HepG2 (cell line): ENCODE measurements at regions not wholly inside any gene's neighbourhood (a gene's known extent, or its start where the extent isn't known, plus 50 kb on each side); places are given as distances from the start of the nearest gene placed in this dataset.

Experiments
- ATAC-seq: fragments of 200-7000 bp; cut with Tn5 transposase; 3 replicates; pipeline ENCODE4 v1.9.1; 2020; ENCODE audit warnings: mild to moderate bottlenecking, moderate library complexity
- BruUV-seq: library from RNA; stranded (reverse); fragments of 400-500 nt; replicated peaks from 2 replicates; lab custom pipeline; 2021; lab: Mats Ljungman, UMichigan
- CTCF ChIA-PET: fragments of 300-600 bp; formaldehyde crosslinking; extraction: SDS; loops from one replicate; lab custom pipeline; 2021; ENCODE audit warnings: low total read pairs, inconsistent platforms, low intra/inter-chr PET ratio; lab: Yijun Ruan, JAX
- POLR2A ChIA-PET: fragments of 350-600 bp; sonication (Branson Sonifier 250); formaldehyde crosslinking; loops from one replicate; lab custom pipeline; 2020; ENCODE audit warnings: antibody characterized with exemption, inconsistent platforms; lab: Yijun Ruan, JAX
- DNase-seq: peaks from one replicate; pipeline ENCODE4 v3.0.0-alpha.2; 2015; ENCODE audit warnings: low spot score
- FAIRE-seq: peaks from 3 replicates; lab custom pipeline; 2011; peaks lifted over from hg19 to GRCh38; lab: Jason Lieb, UNC
- H2AFZ ChIP-seq: one replicate; pipeline ENCODE4 v1.6.1; 2011; ENCODE audit warnings: low read length, inconsistent platforms
- H3K27ac ChIP-seq: fragments of 300-600 bp; 3 replicates; pipeline ENCODE4 v1.8.0; 2011; ENCODE audit warnings: mixed run types, mild to moderate bottlenecking, mixed read lengths, low read length, inconsistent platforms; ENCODE audit not compliant: insufficient read depth; ENCODE audit errors: extremely low read length
- H3K27me3 ChIP-seq, 2 experiments: fragments of 200-600 bp in 1 of 2; 2 replicates in 1 of 2; 3 replicates in 1 of 2; pipeline versions ENCODE4 v1.6.0 to v1.8.0; 2011; ENCODE audit warnings: low read length in 2 of 2, mild to moderate bottlenecking in 2 of 2, moderate library complexity in 2 of 2, inconsistent platforms in 1 of 2; ENCODE audit not compliant: insufficient read depth in 2 of 2, control insufficient read depth in 1 of 2
- H3K36me3 ChIP-seq, 2 experiments: fragments of 200-600 bp in 1 of 2; replicated peaks in 1 of 2; 2 replicates in 1 of 2; 3 replicates in 1 of 2; pipeline versions ENCODE4 v1.5.1 to v1.8.0; 2011; ENCODE audit warnings: low read length in 2 of 2, inconsistent platforms in 1 of 2; ENCODE audit not compliant: insufficient read depth in 2 of 2, control insufficient read depth in 1 of 2
- H3K4me1 ChIP-seq: 2 replicates; pipeline ENCODE4 v1.5.1; 2012; ENCODE audit warnings: low read length, inconsistent platforms; ENCODE audit not compliant: insufficient read depth
- H3K4me2 ChIP-seq: 2 replicates; pipeline ENCODE4 v1.6.0; 2011; ENCODE audit warnings: low read depth, low read length, inconsistent platforms
- H3K4me3 ChIP-seq, 3 experiments: fragments of 200-600 bp in 1 of 3; sonication (generic), shearing (Covaris generic) in 1 of 3; replicated peaks in 1 of 3; 2 replicates each; pipeline ENCODE4 v1.5.1; 2011 to 2016; ENCODE audit warnings: low read length in 3 of 3, inconsistent platforms in 2 of 3, low read depth in 2 of 3, mild to moderate bottlenecking in 2 of 3, control low read depth in 1 of 3, mixed read lengths in 1 of 3; ENCODE audit not compliant: insufficient read depth in 1 of 3
- H3K79me2 ChIP-seq: one replicate; pipeline ENCODE4 v1.6.1; 2011; ENCODE audit warnings: low read length, inconsistent platforms; ENCODE audit not compliant: insufficient read depth
- H3K9ac ChIP-seq: 2 replicates; pipeline ENCODE4 v1.6.0; 2011; ENCODE audit warnings: mild to moderate bottlenecking, low read depth, low read length, inconsistent platforms; ENCODE audit not compliant: insufficient read depth
- H3K9me3 ChIP-seq: 2 replicates; pipeline ENCODE4 v1.5.1; 2012; ENCODE audit warnings: mild to moderate bottlenecking, low read length
- H4K20me1 ChIP-seq: 2 replicates; pipeline ENCODE4 v1.6.0; 2011; ENCODE audit warnings: inconsistent platforms, mild to moderate bottlenecking, low read length, moderate library complexity; ENCODE audit not compliant: insufficient read depth
- ATF7 ChIP-seq, 2 experiments: fragments of 450-650 bp in 1 of 2; sonication (generic) in 1 of 2; formaldehyde crosslinking in 1 of 2; IDR thresholded peaks; 2 replicates each; pipeline versions ENCODE4 v1.4.0 to v1.6.1; 2016 to 2020; ENCODE audit warnings: antibody characterized with exemption in 1 of 2, mild to moderate bottlenecking in 1 of 2, missing genetic modification reagents in 1 of 2
- CEBPB ChIP-seq: IDR thresholded peaks from 2 replicates; pipeline ENCODE4 v1.6.1; 2011; ENCODE audit warnings: low read depth, low read length, improper control_type of control experiment, borderline replicate concordance
- TFAP4 ChIP-seq: sonication (generic); IDR thresholded peaks from 2 replicates; pipeline ENCODE4 v1.6.1; 2016; ENCODE audit warnings: low read depth, borderline replicate concordance
- ZBTB46 ChIP-seq: sonication (generic); formaldehyde crosslinking; IDR thresholded peaks from 2 replicates; pipeline ENCODE4 v1.4.0; 2020; ENCODE audit warnings: mild to moderate bottlenecking, missing genetic modification reagents, borderline replicate concordance
- ZNF317 ChIP-seq: sonication (generic); formaldehyde crosslinking; IDR thresholded peaks from 2 replicates; pipeline ENCODE4 v1.5.0; 2020; ENCODE audit warnings: mild to moderate bottlenecking, missing genetic modification reagents
- WGBS: methylation state at CpG from one replicate; pipeline ENCODE4 v1.1.6; 2017; ENCODE audit warnings: low lambda C conversion rate; 5-methylcytosine and 5-hydroxymethylcytosine counted together
- in situ Hi-C: cut with HindIII; loops from 2 replicates; pipeline ENCODE4 v1.10.0; 2017; ENCODE audit warnings: low pct_unique_long_range_greater_than_20kb; ENCODE audit not compliant: extremely low pct_ligation_motif_present
- intact Hi-C: fragments of 100-400 bp; cut with micrococcal nuclease; formaldehyde crosslinking; loops from one replicate; pipeline ENCODE4 v1.10.0; 2022; ENCODE audit not compliant: unreplicated experiment

- in situ Hi-C loops: no loop called here
- ATAC-seq (no peak), DNase-seq (no peak), FAIRE-seq (no peak)
- no peak overlapping the region for H3K27ac ChIP-seq
- H3K27me3 ChIP-seq: no peaks in the 10 kb centered on the region
- no peaks in the 10 kb centered on the region for H3K4me1 ChIP-seq
- ChIA-PET POLR2A (no interaction called here), CTCF (no interaction called here)
- no peak overlapping the region for H3K9ac ChIP-seq
- BruUV-seq: no TSS peak
- intact Hi-C loops: no loop called here
- no peak overlapping the region for H3K4me3 ChIP-seq
- H3K9me3 ChIP-seq: peaks cover 37% of the 10 kb centered on the region
- peak; percentile 9; the same call in 1 of the 2 replicates for TF ChIP-seq CEBPB
- no peak for TF ChIP-seq ZBTB46
- TF ChIP-seq ATF7 (IDR thresholded peaks at IDR 0.05): peak; percentile 82
- TF ChIP-seq ATF7 (CRISPR knock-in tag; IDR thresholded peaks at IDR 0.05): no peak
- H3K79me2 ChIP-seq: no peaks in the 10 kb centered on the region
- no peaks in the 10 kb centered on the region for H4K20me1 ChIP-seq
- H2AFZ ChIP-seq: no peak overlapping the region
- no peak overlapping the region for H3K4me2 ChIP-seq
- H3K36me3 ChIP-seq: no peaks in the 10 kb centered on the region
These were observed 714.4 kb upstream of the CDH6 start for GRCh38 chr5:30479104-30479503.

DNA sequence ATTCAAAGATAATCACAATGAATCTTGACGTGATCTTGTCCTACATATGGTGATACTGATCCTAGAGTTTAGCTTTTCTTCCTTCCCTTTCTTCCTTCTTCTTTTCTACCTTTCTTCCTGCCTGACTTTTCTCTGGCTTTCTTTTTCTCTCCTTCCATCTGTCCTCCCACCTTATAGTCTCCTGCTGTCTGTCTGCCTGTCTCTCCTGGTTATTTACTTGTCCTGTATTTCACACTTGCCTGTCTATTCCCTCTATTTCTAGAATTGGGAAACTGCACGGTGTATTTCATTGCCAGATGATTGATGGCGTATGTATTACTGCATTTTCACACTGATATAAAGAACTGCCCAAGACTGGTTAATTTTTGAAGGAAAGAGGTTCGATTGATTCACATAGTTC is 718.1 kb upstream of the CDH6 start:
- H2AFZ ChIP-seq: no peak overlapping the region
- H4K20me1 ChIP-seq: no peaks in the 10 kb centered on the region
- POLR2A ChIA-PET: no interaction called here
- FAIRE-seq (no peak), ATAC-seq (no peak), DNase-seq (no peak)
- intact Hi-C loops (no loop called here), in situ Hi-C loops (no loop called here)
- H3K4me2 ChIP-seq: no peak overlapping the region
- H3K9me3 ChIP-seq: peaks cover 37% of the 10 kb centered on the region
- no peak overlapping the region for H3K27ac ChIP-seq
- H3K9ac ChIP-seq: no peak overlapping the region
- H3K79me2 ChIP-seq: no peaks in the 10 kb centered on the region
- no peaks in the 10 kb centered on the region for H3K36me3 ChIP-seq
- no TSS peak for BruUV-seq
- no peak overlapping the region for H3K4me3 ChIP-seq
- WGBS: under 1% methylated on average over 4 of the region's 4 CpGs
- no peaks in the 10 kb centered on the region for H3K4me1 ChIP-seq
- H3K27me3 ChIP-seq: no peaks in the 10 kb centered on the region
- CTCF ChIA-PET: no interaction called here
- TF ChIP-seq TFAP4: no peak
- peak; percentile 95 for TF ChIP-seq ZNF317 (CRISPR knock-in tag)
